ENCODE measurements at regions not wholly inside any gene's neighbourhood (a gene's known extent, or its start where the extent isn't known, plus 50 kb on each side); places are given as distances from the start of the nearest gene placed in this dataset.

DNA sequence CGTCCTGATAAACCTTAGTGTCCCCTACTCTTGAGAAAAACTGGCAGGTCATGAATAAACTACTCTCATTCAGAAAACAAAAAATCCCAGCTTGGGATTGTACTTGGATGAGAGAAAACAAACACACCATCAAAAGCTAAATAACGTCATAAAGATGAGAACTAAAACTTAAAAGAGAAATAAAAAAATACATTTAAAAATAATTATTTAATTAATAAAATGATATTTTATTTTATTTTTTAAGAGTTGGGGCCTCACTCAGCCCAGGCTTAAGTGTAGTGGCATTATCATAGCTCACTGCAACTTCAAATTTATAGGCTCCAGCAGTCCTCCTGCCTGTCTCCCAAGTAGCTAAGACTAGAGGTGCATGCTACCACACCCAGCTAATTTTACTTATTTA lies 125.4 kb upstream of the CA10 start:
- Histone ChIP-seq H3K4me3 (no peak overlapping the region), H3K27me3 (no peaks in the 10 kb centered on the region), H3K9me3 (no peaks in the 10 kb centered on the region), H3K27ac (no peak overlapping the region), H3K4me1 (no peaks in the 10 kb centered on the region), H3K36me3 (no peaks in the 10 kb centered on the region)
- no peak for DNase-seq
- 60 to 82% (median 68%) methylated on average over 2 of the region's 2 CpGs for WGBS, 5 donors
- TF ChIP-seq POLR2A (IDR thresholded peaks at IDR 0.05) (no peak), CTCF (IDR thresholded peaks at IDR 0.05) (no peak), EP300 (IDR thresholded peaks at IDR 0.05) (no peak), POLR2AphosphoS5 (IDR thresholded peaks at IDR 0.05) (no peak)
- intact Hi-C loops (cut with DNase I; ENCODE audit: low total_unique reads), result no loop called here

DNA sequence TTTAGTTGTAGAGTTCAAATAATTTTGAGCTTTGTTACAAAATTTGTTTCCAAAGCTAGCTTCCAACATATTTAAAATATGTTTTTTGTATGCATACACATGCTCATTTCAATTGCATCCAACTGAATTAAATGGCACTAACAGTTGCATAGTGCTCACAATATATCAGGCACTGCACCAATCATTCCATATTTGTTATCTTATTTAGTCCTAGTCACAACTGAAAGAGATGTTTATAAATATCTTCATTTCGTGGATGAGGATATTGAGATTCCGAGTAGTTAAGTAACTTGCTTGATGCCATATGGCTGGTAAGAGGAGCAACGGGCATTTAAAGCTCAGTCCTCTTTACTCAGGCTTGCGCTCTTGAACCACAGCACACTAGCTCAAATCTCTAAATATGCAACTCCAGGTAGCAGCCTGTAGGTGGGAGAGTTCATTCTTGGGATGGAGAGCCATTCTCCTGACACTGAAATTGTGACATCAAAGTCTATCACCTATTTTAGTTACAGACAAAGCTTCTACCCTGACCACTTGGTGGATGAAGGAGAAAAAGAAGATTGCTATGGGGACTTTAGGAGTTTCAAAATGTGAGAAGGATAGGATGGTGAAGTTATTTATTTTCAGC lies 118.0 kb upstream of the CA10 start:
- intact Hi-C loops (cut with DNase I; ENCODE audit: low total_unique reads), result no loop called here
- TF ChIP-seq POLR2A (IDR thresholded peaks at IDR 0.05), result no peak
- no peak for TF ChIP-seq POLR2AphosphoS5 (IDR thresholded peaks at IDR 0.05)
- no peak for TF ChIP-seq CTCF (IDR thresholded peaks at IDR 0.05)
- TF ChIP-seq EP300 (IDR thresholded peaks at IDR 0.05), result no peak
- Histone ChIP-seq H3K4me1 (no peaks in the 10 kb centered on the region), H3K9me3 (no peaks in the 10 kb centered on the region), H3K27me3 (no peaks in the 10 kb centered on the region), H3K27ac (no peak overlapping the region), H3K4me3 (no peak overlapping the region), H3K36me3 (no peaks in the 10 kb centered on the region)
- WGBS, 5 donors, result 84 to 90% (median 88%) methylated on average over 4 of the region's 4 CpGs
- no peak for DNase-seq

DNA sequence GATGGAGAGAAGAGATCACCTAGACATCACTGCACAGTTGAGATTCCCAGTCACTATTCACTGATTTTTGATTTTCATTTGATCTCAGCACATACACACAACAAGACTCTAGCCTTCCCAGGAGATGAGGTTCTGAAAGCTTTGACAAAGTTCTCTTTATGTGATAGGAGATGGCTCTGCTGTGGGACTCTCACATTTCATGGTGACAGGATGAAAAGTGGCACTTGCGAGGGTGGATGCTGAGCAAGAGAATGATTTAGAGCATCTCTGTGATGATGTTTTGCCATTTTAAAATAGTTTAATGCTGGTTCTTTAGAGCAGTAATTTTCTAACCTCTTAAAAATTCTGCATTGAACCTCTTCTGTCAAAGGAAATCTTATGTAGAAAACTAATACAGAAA lies 113.3 kb upstream of the CA10 start:
- Histone ChIP-seq H3K27ac (no peak overlapping the region), H3K36me3 (no peaks in the 10 kb centered on the region), H3K4me1 (no peaks in the 10 kb centered on the region), H3K9me3 (no peaks in the 10 kb centered on the region), H3K4me3 (no peak overlapping the region), H3K27me3 (no peaks in the 10 kb centered on the region)
- no peak for DNase-seq
- intact Hi-C loops (cut with DNase I; ENCODE audit: low total_unique reads), result no loop called here
- no peak for TF ChIP-seq POLR2AphosphoS5 (IDR thresholded peaks at IDR 0.05)
- no peak for TF ChIP-seq CTCF (IDR thresholded peaks at IDR 0.05)
- TF ChIP-seq POLR2A (IDR thresholded peaks at IDR 0.05), result no peak
- TF ChIP-seq EP300 (IDR thresholded peaks at IDR 0.05), result no peak
- 88 to 95% (median 89%) methylated on average over 1 of the region's 1 CpG for WGBS, 5 donors

- Histone ChIP-seq H3K9me3 (no peaks in the 10 kb centered on the region), H3K4me1 (no peaks in the 10 kb centered on the region), H3K27me3 (no peaks in the 10 kb centered on the region), H3K36me3 (no peaks in the 10 kb centered on the region), H3K27ac (no peak overlapping the region), H3K4me3 (no peak overlapping the region)
- no peak for DNase-seq
- intact Hi-C loops (cut with DNase I; ENCODE audit: low total_unique reads), result no loop called here
- TF ChIP-seq CTCF (IDR thresholded peaks at IDR 0.05) (no peak), POLR2AphosphoS5 (IDR thresholded peaks at IDR 0.05) (no peak), POLR2A (IDR thresholded peaks at IDR 0.05) (no peak), EP300 (IDR thresholded peaks at IDR 0.05) (no peak)
- WGBS, 5 donors, result 85 to 93% (median 89%) methylated on average over 9 of the region's 9 CpGs
Observed at GRCh38 chr17:52255347-52255746, 96.8 kb upstream of the CA10 start.

All from stomach (tissue), 8 donors.